AG04449 (cell line): ENCODE measurements at regions not wholly inside any gene's neighbourhood (a gene's known extent, or its start where the extent isn't known, plus 50 kb on each side); places are given as distances from the start of the nearest gene placed in this dataset.

Experiments
- CTCF ChIA-PET: fragments of 350-600 bp; formaldehyde crosslinking; extraction: SDS; loops from one replicate; lab custom pipeline; 2021; ENCODE audit warnings: antibody characterized with exemption; lab: Yijun Ruan, JAX
- POLR2A ChIA-PET: fragments of 400-600, 350-600 bp; formaldehyde crosslinking; extraction: SDS; loops from one replicate; lab custom pipeline; 2020; ENCODE audit warnings: antibody characterized with exemption, inconsistent platforms; lab: Yijun Ruan, JAX
- DNase-seq: peaks from one replicate; pipeline ENCODE4 v3.0.0-alpha.2; 2010; ENCODE audit warnings: low read depth, low spot score
- H3K4me3 ChIP-seq: 2 replicates; pipeline ENCODE4 v1.5.1; 2011; ENCODE audit warnings: low read depth, mild to moderate bottlenecking, control low read depth, low read length
- CTCF ChIP-seq: IDR thresholded peaks from one replicate; pipeline ENCODE4 v1.5.1; 2011; ENCODE audit warnings: mild to moderate bottlenecking, moderate library complexity, low read length, control low read depth, inconsistent platforms; ENCODE audit not compliant: insufficient read depth; ENCODE audit errors: missing control alignments

DNA sequence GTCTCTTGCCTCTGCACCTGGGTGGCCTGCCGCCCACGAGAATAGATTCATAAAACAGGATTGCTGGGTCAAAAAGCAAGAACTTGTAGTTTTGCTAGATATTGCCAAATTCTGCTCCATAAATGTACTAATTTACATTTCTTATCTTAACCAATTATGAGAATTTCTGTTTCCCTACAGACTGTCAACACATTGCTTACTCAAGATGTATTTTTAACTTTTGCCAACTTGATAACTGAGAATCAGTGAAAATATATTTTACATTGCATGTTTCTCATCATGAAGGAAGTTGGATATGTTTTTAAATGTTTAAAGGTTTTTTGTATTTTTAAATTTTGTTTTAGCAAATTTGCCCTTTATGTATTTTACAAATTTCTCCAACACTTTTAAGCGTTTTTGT lies 664.8 kb downstream of the MMUT start:
- ChIA-PET POLR2A (no interaction called here), CTCF (no interaction called here)
- no peak for TF ChIP-seq CTCF
- DNase-seq = no peak
- no peak overlapping the region for H3K4me3 ChIP-seq

GRCh38 chr6:48782225-48782624 lies 671.2 kb upstream of the PTCHD4 start:
- H3K4me3 ChIP-seq = no peak overlapping the region
- ChIA-PET POLR2A (no interaction called here), CTCF (interaction anchor here (1.3 kb wide), 1 partner anchor 17 kb away, joined by 3 read pairs; no protein-coding TSS in a partner anchor)
- no peak for TF ChIP-seq CTCF
- DNase-seq = no peak

DNA sequence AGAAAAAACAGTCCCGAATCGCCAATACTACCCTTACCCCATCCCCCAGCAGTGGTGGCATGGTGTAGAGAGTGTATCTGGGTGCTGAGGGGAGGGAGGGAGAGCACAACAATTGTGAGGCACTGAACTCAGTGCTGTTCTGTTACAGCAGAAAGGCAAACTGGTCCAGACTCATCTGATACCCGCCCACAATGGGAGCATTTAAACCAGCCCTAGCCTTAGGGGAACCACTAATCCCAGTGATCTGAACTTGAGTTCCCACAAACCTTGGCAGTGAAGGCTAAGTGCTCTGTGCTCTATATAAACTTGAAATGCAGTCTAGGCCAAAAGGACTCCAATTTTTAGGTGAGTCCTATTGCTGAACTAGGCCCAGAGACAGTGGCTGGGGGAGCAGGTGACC lies 666.4 kb upstream of the PTCHD4 start:
- ChIA-PET POLR2A (no interaction called here), CTCF (no interaction called here)
- no peak for DNase-seq
- no peak for TF ChIP-seq CTCF
- no peak overlapping the region for H3K4me3 ChIP-seq

GRCh38 chr6:48775157-48775556 lies 664.2 kb upstream of the PTCHD4 start:
- no peak for TF ChIP-seq CTCF
- H3K4me3 ChIP-seq = no peak overlapping the region
- no peak for DNase-seq
- POLR2A ChIA-PET = no interaction called here
- CTCF ChIA-PET = interaction anchor here (2.6 kb wide), 1 partner anchor 10 kb away, joined by 14 read pairs; no protein-coding TSS in a partner anchor

DNA sequence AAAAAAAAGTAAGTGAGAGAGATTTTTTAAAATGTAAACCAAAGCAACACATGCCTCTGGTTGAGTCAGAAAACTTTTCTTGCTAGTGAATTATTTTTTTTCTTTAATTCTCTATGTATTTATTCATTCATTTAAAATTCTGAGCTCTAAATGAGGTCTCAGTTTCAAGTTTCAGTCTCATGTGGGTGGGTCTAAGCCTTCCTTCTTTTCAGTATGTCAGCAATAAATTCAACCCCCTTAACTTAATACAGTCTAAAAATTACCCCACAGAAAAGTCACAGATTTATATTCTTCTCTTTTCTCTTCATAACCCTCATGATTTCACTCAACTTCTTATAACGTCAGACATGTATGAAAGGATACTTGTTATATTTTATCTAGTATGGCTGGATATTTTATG lies 663.3 kb upstream of the PTCHD4 start:
- ChIA-PET CTCF (interaction anchor here (1.2 to 2.6 kb wide), 3 partner anchors 9 to 687 kb away, joined by 3 to 14 read pairs (median 4); no protein-coding TSS in a partner anchor), POLR2A (no interaction called here)
- no peak for TF ChIP-seq CTCF
- no peak overlapping the region for H3K4me3 ChIP-seq
- no peak for DNase-seq

DNA sequence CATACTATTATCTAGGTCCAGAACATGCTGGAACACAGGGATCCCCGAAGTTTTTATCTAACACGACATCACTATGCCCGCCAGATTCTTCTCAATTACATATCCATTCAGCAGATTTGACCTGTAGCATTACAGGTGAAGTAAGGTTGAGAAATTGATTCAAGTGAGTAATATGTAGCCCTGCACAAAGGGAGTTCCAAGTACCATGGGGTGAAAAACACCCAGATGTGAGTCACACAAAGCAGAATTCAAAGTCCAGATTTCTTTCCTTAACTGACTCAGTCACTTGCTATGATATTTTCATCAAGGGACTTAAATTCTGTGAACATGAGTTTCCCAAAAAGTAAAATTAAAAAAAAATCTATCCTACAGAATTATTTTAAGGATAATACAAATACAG lies 655.4 kb upstream of the PTCHD4 start:
- POLR2A ChIA-PET = no interaction called here
- peak; percentile 34 for DNase-seq
- no peak for TF ChIP-seq CTCF
- H3K4me3 ChIP-seq = no peak overlapping the region
- CTCF ChIA-PET = interaction anchor here (0.7 to 3.0 kb wide), 11 partner anchors 8 to 1135 kb away, joined by 3 to 42 read pairs (median 3); no protein-coding TSS in a partner anchor
